Stimulated activated CD8-positive, alpha-beta memory T cell treated with anti-CD3 and anti-CD28 coated beads, Interleukin-15, amount 100 ng/mL, for 1 hour (primary cell): ENCODE measurements at regions not wholly inside any gene's neighbourhood (a gene's known extent, or its start where the extent isn't known, plus 50 kb on each side); places are given as distances from the start of the nearest gene placed in this dataset.

Experiments used
- DNase-seq: peaks from one replicate; pipeline ENCODE4 v3.0.0-alpha.2; 2020; ENCODE audit warnings: low read depth

DNA sequence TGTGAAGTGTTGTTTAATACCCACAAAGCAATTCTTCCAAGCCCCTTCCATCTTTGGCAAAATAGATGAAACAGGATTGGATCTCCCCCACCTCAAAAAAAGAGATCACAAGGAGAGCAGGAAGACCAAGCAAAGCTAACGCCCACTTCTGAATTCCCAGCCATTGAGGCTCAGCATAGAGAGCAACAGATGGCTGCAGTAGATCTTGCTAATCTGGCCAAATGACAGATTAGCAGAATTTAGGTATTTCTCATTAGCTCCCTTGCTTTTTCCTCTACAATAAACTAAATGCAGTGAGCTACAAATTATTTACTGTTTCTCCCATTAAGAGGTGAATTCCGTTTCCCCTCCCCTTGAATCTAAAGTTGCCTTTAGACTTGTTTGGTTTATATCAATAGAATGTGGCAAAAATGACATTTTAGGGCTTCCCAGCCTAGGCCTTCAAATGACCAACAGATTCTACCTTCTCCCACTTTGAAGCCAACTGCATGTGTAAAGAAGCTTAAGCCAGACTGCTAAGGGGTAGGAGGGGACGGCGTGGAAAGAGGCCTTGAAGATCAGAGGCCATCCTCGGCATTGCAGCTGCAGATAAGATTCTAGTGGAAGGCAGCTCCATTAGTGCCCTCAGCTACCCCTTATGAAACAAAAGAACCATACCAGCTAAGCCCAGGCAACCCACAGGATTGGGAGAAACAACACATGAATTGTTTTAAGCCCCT lies 56.8 kb upstream of the CPEB4 start:
- no peak for DNase-seq

GRCh38 chr5:173832386-173832785 lies 55.8 kb upstream of the CPEB4 start:
- no peak for DNase-seq

DNA sequence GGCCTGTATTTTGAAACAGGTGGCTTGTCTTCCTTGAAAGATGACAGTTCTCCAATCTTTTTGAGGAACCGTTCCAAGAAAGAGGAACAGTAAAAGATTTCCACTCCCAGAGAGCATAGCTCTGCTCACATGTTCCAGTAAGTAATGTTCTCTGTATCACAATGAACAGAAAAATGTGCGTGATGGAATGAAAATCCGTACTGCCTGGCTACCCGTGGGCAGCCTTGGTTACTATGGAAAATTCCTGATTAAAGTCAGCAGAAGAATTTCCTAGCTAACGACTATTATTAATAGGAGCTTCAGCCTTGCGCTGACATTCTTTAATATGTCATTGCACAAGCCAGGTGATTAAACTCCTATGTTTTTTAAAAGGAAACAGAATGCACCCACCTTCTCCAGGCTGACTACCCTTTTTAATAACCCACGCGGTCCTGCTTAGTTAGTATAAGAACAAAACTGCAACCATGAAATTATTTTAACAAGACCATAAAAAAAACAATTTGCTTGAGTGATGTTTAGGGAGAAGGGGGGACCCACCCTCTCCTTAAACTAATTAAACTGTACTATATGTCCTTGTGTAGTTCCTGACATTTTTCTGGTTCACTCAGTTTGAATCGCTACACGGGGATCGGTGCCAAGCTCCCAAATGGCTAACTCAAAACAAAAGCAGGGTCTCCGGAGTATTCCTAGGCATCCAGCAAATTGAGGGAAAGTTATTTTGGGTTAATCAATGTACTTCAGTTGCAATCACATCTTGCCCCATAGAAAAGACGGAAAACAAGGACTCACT lies 54.8 kb upstream of the CPEB4 start:
- no peak for DNase-seq

- DNase-seq: no peak
Observed at GRCh38 chr5:173834071-173834771, 53.9 kb upstream of the CPEB4 start.

DNA sequence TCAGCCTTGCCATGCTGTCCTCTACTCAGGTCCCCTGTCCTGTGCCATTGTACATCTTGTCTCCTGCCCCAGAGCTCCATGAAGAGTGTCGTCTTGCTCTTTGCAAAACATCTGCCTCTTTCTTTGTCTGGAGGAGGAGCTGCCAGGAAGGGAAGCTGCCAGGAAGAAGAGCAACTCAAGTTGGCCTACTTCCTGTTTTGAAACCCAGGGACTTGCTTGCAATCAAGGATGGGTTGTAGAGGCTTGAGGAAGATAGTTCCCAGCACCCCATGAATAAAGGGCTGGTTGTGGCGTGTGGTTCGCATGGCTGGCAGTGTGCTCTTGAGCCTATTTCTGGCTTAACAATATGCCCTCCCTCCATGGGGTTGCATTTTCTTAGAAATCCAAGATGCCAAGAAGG lies 53.0 kb upstream of the CPEB4 start:
- no peak for DNase-seq

GRCh38 chr5:173835661-173836060 lies 52.5 kb upstream of the CPEB4 start:
- DNase-seq: no peak

DNA sequence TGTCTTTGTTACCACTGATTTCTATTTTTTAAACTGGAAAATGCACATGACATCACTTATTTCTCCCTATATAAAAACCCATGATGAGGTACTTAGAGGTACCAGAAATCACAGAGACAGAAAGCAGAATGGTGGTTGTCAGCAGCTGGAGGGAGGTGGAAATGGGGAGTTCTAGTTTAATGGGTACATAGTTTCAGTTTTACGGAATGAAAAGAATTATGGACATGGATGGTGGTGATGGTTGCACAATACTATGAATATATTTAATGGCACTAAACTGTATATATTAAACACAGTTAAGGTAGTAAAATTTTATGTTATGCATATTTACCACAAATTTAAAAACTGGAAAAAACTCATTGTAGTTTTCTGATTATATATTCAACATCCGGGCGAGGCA lies 50.5 kb upstream of the CPEB4 start:
- DNase-seq: no peak
